NB4 (cell line): ENCODE measurements at regions not wholly inside any gene's neighbourhood (a gene's known extent, or its start where the extent isn't known, plus 50 kb on each side); places are given as distances from the start of the nearest gene placed in this dataset.

Experiments used
- DNase-seq: peaks from one replicate; pipeline ENCODE4 v3.0.0; 2010; ENCODE audit warnings: low read depth
- H3K4me3 ChIP-seq: one replicate; pipeline ENCODE4 v1.5.1; 2011; ENCODE audit warnings: mild to moderate bottlenecking, low read depth, low read length, moderate library complexity
- MYC ChIP-seq: IDR thresholded peaks from 2 replicates; pipeline ENCODE4 v1.6.1; 2011; ENCODE audit warnings: low read depth, low read length
- POLR2A ChIP-seq: IDR thresholded peaks from 2 replicates; pipeline ENCODE4 v1.6.1; 2011; ENCODE audit warnings: mild to moderate bottlenecking; ENCODE audit not compliant: insufficient read length; ENCODE audit errors: extremely low read depth
- TF ChIP-seq, protein P1 (sequence below): IDR thresholded peaks from 2 replicates; pipeline ENCODE4 v1.6.1; 2011; ENCODE audit warnings: low read depth, low read length
- TF ChIP-seq, protein P2 (sequence below): IDR thresholded peaks from one replicate; pipeline ENCODE4 v1.5.1; 2012; ENCODE audit warnings: low read depth, low read length

DNA sequence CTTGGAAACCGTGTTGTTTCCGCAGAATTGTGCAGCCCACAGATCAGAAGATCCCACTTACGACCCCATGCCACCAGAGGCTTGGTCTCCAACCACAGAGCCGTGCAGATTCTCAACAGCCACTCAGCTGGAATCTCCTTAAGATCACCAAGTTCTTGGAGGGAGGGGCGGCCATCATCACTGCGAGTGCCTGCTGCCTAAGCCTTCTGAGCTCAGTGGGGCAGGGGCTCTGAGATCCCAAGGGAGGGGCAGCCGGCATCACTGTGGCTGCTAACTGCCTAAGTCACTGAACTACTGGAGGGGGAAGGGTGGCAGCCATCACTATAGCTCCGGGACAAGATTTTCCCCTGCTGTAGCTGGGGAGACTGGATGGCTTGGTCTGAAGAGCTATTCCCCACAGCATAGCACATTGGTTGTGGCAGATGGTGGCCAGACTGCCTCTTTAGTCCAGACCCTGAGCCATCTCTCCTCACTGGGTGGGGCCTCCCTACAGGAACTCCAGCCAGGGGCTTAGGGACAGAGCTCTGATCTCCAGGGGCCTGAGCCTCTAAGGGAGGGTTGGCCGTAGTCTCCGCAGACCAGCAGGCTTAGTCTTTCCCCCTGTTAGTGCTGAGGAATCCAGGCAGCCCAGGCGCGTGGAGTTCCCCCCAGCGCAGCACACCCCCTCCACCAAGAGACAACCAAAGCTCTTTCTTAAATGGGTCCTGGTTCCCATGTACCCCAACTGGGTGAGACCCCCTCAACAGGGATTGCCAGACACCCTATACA, 1483.9 kb downstream of the ADGRL3 start:
- no peak overlapping the region for H3K4me3 ChIP-seq
- DNase-seq, result no peak
- TF ChIP-seq POLR2A (no peak), MYC (no peak)
- TF ChIP-seq, protein P1, sequence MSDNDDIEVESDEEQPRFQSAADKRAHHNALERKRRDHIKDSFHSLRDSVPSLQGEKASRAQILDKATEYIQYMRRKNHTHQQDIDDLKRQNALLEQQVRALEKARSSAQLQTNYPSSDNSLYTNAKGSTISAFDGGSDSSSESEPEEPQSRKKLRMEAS, result no peak
- TF ChIP-seq, protein P2, sequence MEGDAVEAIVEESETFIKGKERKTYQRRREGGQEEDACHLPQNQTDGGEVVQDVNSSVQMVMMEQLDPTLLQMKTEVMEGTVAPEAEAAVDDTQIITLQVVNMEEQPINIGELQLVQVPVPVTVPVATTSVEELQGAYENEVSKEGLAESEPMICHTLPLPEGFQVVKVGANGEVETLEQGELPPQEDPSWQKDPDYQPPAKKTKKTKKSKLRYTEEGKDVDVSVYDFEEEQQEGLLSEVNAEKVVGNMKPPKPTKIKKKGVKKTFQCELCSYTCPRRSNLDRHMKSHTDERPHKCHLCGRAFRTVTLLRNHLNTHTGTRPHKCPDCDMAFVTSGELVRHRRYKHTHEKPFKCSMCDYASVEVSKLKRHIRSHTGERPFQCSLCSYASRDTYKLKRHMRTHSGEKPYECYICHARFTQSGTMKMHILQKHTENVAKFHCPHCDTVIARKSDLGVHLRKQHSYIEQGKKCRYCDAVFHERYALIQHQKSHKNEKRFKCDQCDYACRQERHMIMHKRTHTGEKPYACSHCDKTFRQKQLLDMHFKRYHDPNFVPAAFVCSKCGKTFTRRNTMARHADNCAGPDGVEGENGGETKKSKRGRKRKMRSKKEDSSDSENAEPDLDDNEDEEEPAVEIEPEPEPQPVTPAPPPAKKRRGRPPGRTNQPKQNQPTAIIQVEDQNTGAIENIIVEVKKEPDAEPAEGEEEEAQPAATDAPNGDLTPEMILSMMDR, result no peak

DNA sequence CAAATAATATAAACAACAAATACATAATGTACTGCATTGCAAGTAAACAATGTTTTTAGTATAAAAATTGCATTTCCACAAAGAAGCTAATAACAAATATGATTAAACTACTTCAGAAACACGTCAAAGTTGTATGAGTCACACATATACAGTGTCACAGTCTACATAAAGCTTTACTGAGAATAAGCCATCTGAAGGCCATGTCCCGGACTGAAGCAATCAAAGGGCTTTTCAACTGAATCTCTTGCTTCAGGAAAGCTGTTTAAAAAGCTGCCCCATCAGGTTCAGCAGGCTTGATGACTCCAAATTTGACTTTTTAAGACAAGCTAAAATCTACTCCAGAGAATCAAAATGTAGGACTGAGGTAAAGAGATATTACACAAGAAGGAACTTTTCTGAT, 1476.8 kb downstream of the ADGRL3 start:
- TF ChIP-seq, protein P2, result no peak
- no peak for TF ChIP-seq MYC
- TF ChIP-seq, protein P1, result no peak
- TF ChIP-seq POLR2A, result no peak
- no peak for DNase-seq

DNA sequence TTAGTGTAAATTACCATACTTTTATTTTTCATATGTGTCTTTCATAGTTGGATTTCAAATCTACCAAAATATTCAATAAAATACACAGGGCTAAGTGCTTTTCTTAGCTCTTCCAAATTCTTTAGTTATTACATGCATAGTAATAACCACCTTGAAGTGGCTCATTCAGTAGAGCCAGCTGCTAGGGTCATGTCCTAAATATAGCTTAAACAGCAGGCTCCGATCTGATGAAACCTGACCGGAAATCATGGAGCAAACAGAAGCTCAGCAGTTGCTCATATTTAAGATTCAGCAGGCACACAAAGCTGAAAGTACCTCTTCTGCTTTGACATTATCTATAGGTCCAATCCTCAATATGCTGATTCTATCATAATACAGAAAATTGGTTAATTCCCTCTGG, 1470.4 kb downstream of the ADGRL3 start:
- TF ChIP-seq POLR2A (no peak), MYC (no peak)
- TF ChIP-seq, protein P1, result no peak
- TF ChIP-seq, protein P2, result no peak
- DNase-seq, result no peak
- H3K4me3 ChIP-seq, result no peak overlapping the region

More for the DNA sequence above, 1476.8 kb downstream of the ADGRL3 start:
- no peak overlapping the region for H3K4me3 ChIP-seq

DNA sequence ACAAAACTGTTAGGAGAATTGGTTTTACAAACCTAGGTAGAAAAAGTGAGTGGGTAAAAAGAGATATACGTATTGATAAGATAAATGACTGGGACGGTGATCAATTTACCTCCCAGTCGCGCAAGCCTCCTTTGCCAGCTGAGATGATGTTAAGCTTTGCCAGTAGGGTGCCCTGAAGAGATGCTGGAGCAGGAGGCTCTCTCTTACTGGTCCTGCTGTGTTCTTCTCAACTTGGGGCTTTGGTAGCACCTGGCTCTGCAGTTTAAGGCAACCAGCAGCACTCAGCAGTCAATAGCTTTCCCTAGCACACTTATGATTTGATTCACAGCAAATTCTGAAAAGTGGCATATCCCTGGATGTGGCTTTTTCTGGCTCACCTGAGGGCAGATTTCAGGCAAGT, 1461.7 kb downstream of the ADGRL3 start:
- no peak for TF ChIP-seq MYC
- H3K4me3 ChIP-seq, result no peak overlapping the region
- no peak for DNase-seq

DNA sequence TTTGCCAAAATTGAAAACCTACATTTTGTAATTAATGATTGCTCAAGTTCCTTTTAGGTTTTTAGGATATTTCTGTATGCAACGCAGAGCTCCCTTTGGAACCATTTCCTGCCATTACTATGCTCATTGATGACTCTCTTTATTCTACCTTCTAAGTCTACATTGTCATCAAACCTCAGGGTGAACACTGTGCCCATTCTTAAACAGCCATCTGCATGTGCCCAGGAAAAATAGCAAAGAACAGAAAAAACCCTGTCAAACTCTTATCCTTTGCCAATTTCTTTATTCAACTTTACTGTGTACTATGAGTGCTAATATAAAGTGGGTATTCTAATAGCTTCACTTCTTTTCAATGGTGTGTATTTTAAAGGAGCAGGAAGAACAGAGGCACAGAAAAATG, 1455.9 kb downstream of the ADGRL3 start:
- DNase-seq, result no peak
- TF ChIP-seq, protein P1, result no peak
- TF ChIP-seq MYC, result no peak
- TF ChIP-seq, protein P2, result no peak
- no peak for TF ChIP-seq POLR2A
- no peak overlapping the region for H3K4me3 ChIP-seq

DNA sequence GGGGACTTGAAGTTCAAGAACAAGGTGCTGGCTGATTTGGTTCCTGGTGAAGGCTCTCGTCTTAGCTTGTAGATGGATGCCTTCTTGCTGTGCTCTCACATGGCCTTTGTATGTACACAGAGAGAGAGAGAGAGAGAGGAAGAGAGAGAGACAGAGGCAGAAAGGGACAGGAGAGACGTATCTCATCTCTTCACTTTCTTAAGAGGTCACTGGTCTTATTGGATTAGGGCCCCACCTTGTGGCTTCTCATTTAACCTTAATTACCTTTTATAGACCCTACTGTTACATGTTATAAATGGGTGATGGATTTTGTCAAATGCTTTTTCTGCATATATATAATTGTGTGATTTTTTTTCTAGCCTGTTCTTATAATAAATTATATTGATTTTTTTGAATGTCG, 1444.2 kb downstream of the ADGRL3 start:
- no peak overlapping the region for H3K4me3 ChIP-seq
- peak; percentile 47 for DNase-seq
- TF ChIP-seq, protein P1, result no peak
- TF ChIP-seq POLR2A (no peak), MYC (no peak)
- TF ChIP-seq, protein P2, result no peak
